Stimulated activated CD4-positive, alpha-beta T cell treated with anti-CD3 and anti-CD28 coated beads, Interleukin-2, amount 100 ng/mL, for 48 hours (primary cell): ENCODE measurements at regions not wholly inside any gene's neighbourhood (a gene's known extent, or its start where the extent isn't known, plus 50 kb on each side); places are given as distances from the start of the nearest gene placed in this dataset.

ENCODE experiments used
- DNase-seq, 2 donors: peaks; one replicate each; pipeline ENCODE4 v3.0.0-alpha.2; 2020

DNA sequence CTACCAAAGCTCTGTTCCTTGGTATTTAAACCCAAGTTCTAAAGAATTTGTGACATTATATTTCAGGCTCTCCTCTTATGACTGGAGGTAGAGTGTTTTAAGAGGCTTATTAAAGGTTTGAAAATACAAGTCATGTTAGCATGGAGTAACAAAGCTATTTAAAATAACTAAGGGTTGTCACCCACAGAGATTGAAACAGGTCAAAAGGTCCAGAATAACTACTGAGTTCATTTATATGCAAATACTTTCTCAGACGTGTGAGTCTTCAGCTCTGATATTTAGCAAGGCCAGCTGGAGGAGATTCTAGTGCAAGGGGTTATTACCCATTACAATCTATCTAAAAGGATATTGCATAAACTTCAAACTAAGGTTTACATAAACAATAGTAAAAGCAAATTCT lies 1538.8 kb upstream of the CDH8 start:
- no peak for DNase-seq

DNA sequence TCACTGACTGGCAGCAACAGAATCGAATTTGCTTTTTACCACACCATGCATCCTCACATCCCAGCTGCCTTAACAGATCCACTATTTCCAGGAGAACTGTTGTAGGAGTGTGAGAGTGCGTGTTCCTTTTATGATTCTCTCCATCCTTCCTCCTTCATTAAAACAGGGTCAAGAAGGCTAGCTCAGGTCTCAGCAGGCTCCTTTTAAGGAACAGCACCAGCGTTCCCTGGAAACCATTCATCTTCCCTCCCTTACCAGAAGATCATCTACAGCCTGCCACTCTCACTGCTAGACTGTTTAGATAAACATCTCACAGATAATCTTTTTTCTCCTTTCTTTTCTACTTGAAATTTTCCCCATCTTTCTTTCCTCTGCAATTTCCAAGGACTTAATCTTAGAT lies 1531.9 kb upstream of the CDH8 start:
- no peak for DNase-seq

DNA sequence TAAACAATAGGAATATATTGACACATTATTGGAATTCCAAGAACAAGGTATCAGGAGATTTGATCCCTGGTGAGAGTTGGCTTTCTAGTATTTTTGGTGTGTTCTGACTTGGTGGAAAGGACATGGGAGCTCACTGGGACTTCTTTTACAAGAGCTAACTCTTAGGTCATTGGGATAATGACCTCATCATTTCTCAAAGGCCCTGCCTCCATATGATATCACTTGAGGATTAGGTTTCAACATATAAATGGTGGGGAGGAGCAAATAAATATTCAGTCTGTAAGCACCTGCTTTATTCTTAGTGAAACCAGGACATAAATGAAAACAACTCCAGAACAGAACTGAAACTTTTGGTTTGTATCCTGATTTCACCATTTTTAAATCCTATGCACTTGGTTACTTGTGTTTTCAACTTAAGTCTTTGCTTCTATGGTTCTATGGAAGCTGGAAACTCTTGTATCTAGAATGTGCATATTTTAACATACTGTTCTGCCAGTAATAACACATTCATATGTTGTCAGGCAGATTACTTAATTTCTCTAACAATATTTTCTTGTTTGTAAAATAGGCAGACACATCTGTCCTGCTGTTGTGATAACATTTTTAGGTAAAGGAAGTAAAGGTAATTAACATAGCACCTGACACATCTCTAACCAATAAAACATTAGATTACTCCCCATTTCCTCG lies 1527.7 kb upstream of the CDH8 start:
- DNase-seq: no peak

DNA sequence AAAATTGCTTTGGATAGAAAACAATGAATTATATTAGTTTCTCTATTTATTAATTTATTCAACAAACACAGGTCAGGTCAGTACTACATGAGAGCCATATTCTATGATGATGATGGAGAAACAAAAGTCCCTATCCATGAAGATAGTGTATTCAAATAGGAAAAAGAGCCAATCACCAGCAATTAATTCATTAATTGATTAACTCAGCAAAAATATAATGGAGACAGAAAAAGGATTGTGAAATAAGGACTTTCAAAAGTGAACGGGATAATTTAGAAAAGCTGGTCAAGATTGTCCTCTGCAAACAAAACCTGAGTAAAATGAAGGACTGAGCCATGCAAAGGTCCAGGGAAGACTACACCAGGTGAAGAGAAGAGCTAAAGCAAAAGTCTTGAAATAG lies 1517.7 kb upstream of the CDH8 start:
- no peak for DNase-seq

DNA sequence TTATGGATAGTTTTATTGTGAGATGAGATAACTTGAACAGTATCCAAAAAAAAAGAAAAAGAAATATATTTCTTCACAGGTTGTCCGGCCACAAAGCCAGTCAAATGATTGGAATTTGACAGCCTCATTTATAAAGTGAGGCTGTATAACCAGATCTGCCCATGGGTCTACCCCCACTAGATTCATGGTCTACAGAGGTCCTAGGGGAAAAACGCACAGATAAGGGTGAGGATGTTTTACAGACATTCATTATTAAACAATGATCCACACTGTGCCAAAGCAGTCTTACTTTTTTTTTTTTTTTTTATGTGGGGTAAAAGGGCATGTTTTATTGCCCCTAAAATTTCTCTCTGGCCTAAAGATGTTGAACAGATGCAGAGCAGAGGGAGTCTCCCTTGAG lies 1503.0 kb upstream of the CDH8 start:
- DNase-seq: no peak

- no peak for DNase-seq
Measured at GRCh38 chr16:63530974-63531373, 1494.7 kb upstream of the CDH8 start.

DNA sequence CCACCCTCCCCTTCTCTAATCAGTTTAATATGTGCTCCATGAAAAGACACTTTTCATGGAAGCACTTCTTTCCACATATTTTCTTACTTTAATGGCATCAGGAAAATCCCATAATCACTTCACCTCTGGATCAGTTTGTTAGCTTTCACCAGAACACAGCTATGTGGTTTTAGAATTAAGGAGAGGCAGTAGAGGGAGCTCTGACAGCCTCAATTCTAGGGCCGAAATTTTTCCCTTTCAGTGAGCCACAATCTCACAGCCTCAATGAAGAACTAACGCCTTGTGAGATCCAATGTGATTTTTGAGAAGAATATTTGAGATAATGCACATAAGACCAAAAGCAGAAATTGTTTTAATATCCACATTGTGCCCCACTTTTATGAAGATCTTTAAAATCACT lies 1494.0 kb upstream of the CDH8 start:
- no peak for DNase-seq

DNA sequence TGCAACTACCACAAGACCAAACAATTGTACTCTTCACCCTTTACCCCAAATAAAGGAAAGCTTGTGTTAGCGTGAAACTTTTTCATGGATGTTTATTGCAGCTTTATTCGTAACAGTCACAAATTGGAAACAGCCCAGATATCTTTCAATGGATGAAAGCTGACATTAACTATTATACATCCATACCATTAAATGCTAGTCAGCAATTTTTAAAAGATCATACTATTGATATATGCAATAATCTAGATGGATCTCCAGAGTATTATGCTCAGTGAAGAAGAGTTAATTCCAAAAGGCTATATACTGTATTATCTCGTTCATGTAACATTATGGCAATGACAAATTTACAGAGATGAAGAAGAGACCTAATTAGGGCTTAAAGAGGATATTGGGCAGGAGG lies 1491.2 kb upstream of the CDH8 start:
- DNase-seq: no peak

DNA sequence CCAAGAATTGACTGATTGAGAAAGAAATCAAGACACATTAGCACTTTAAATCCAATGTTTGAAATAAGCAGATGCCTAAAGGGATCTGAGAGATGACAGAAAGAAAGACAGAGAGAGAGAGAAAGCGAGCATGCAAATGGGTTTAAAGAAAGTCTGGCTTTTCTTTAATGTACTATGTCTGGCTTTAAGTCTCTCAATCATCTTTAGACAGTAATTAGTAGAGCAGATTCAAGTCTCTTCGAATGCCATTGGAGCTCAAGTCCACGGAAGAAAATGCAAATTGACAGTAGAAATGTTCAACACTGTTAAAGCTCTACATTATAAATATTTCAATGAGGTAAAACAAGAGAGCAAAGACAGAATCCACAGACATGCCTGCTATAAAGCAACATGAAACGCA lies 1480.2 kb upstream of the CDH8 start:
- no peak for DNase-seq

- no peak for DNase-seq
Measured at GRCh38 chr16:63512910-63513309, 1476.7 kb upstream of the CDH8 start.

- DNase-seq: no peak
Measured at GRCh38 chr16:63497408-63497807, 1461.2 kb upstream of the CDH8 start.

DNA sequence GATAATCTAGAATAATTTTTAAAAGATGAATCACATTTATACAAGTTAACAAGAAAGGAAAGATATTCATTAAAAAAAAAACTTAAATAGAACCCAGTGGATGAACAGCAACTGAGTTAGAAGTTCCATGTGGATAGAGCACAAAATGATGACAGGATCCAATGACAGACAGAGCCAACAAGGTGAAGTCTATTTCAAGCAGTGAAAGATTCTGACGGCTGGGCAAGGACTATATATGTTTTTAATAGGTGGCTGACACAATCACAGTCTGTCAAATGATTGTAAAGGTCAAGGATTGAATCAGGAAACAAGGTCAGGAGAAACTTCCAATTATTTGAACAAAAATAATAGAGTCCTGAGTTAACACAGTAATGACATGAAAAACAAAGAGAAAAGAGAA lies 1460.0 kb upstream of the CDH8 start:
- DNase-seq: no peak

- DNase-seq: no peak
Measured at GRCh38 chr16:63488955-63489354, 1452.7 kb upstream of the CDH8 start.

- DNase-seq: no peak
Measured at GRCh38 chr16:63481060-63481459, 1444.8 kb upstream of the CDH8 start.

- no peak for DNase-seq
Measured at GRCh38 chr16:63473725-63474124, 1437.5 kb upstream of the CDH8 start.

GRCh38 chr16:63467513-63467912 lies 1431.3 kb upstream of the CDH8 start:
- DNase-seq: no peak

DNA sequence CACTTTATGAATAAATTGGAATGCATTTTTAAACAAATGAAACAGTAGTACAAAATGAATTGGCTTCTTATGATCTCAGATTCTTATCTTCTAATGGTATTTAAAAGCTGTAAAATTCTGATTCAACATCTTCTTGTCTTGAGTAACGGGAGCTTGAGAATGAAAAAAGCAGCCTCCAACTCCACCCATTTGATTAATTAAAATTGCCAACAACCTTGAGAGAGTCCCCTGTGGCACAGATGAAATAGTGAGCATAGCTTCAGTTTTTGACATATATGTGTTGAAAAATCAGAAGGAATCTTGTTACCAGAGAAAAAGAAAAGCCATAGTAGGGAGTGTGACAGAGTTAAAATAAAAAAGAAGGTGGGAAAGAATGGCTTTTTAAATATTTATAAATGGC lies 1426.1 kb upstream of the CDH8 start:
- DNase-seq: no peak

GRCh38 chr16:63461248-63461841 lies 1425.1 kb upstream of the CDH8 start:
- DNase-seq: no peak

DNA sequence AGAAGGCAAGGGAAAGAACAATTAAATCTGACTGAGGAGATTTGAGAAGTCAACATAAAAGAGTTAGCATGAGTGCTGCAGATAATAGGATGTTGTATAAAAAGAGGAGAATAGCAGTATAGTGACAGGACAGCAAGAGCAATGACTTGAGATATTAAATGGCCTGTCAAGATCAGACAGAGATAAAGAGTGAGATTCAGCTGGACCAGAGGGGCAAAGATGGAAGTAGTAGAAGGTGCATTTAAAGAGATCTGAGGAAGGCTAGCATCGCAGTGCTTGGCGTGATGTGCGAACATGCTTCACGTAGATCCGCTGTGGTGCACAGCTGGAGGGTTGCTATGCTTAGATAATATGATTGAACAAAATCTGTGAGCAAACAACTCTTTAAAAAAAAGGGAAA lies 1422.6 kb upstream of the CDH8 start:
- no peak for DNase-seq

- DNase-seq: no peak
Measured at GRCh38 chr16:63457869-63458268, 1421.6 kb upstream of the CDH8 start.

- DNase-seq: no peak
Measured at GRCh38 chr16:63453261-63453660, 1417.0 kb upstream of the CDH8 start.

DNA sequence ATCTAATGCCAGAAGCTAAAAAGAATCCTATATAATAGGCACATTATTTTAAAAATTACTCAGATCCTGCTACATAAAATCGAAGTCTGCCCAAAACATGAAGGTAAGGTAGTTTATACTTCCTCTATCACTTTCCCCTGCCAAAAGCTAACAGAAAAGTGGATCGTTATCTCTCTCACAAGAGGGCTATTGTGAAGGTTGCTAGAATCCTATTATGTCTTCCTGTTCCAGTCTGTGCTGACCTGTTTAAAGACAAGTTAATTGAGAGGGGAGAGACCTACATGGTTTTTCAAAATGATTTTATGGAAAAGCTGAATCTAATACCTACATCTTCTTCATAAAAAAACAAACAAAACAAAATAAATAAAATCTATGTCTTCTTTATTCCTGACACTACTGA lies 1410.9 kb upstream of the CDH8 start:
- no peak for DNase-seq

- no peak for DNase-seq
Measured at GRCh38 chr16:63442246-63442645, 1406.0 kb upstream of the CDH8 start.

- DNase-seq: no peak
Measured at GRCh38 chr16:63426275-63426870, 1390.1 kb upstream of the CDH8 start.

- DNase-seq: no peak
Measured at GRCh38 chr16:63422715-63423114, 1386.5 kb upstream of the CDH8 start.
